MM.1S (cell line): ENCODE measurements at regions not wholly inside any gene's neighbourhood (a gene's known extent, or its start where the extent isn't known, plus 50 kb on each side); places are given as distances from the start of the nearest gene placed in this dataset.

ENCODE experiments used
- DNase-seq: peaks from one replicate; pipeline ENCODE4 v3.0.0-alpha.2; 2015
- H2AFZ ChIP-seq: fragments of 300-600 bp; sonication (generic); 2 replicates; pipeline ENCODE4 v1.6.0; 2016; ENCODE audit warnings: antibody characterized with exemption, low read length
- H3F3A ChIP-seq: fragments of 300-600 bp; sonication (generic); 2 replicates; pipeline ENCODE4 v1.6.1; 2016; ENCODE audit warnings: mild to moderate bottlenecking, antibody characterized with exemption, low read length, moderate library complexity, mixed read lengths; ENCODE audit not compliant: insufficient read depth
- H3K27ac ChIP-seq: fragments of 300-600 bp; sonication (generic); 2 replicates; pipeline ENCODE4 v1.5.1; 2016; ENCODE audit warnings: mild to moderate bottlenecking, low read length
- H3K27me3 ChIP-seq: fragments of 300-600 bp; sonication (generic); replicated peaks from 2 replicates; pipeline ENCODE4 v1.6.0; 2016; ENCODE audit warnings: low read length; ENCODE audit not compliant: insufficient read depth
- H3K36me3 ChIP-seq: fragments of 300-600 bp; sonication (generic); replicated peaks from 2 replicates; pipeline ENCODE4 v1.6.1; 2016; ENCODE audit warnings: mild to moderate bottlenecking, low read length, mixed read lengths; ENCODE audit not compliant: insufficient read depth
- H3K4me1 ChIP-seq: fragments of 300-600 bp; sonication (generic); 2 replicates; pipeline ENCODE4 v1.6.1; 2016; ENCODE audit warnings: low read length, mixed read lengths
- H3K4me2 ChIP-seq: fragments of 300-600 bp; sonication (generic); 2 replicates; pipeline ENCODE4 v1.6.0; 2016; ENCODE audit warnings: low read depth, low read length
- H3K4me3 ChIP-seq: fragments of 300-600 bp; sonication (generic); 2 replicates; pipeline ENCODE4 v1.5.1; 2016; ENCODE audit warnings: low read length, mixed read lengths
- H3K79me2 ChIP-seq: fragments of 300-600 bp; sonication (generic); 2 replicates; pipeline ENCODE4 v1.6.1; 2016; ENCODE audit warnings: mixed run types, low read length, mixed read lengths
- H3K9ac ChIP-seq: fragments of 300-600 bp; sonication (generic); 2 replicates; pipeline ENCODE4 v1.6.1; 2016; ENCODE audit warnings: low read length, mixed read lengths
- H3K9me2 ChIP-seq: fragments of 300-600 bp; sonication (generic); replicated peaks from 2 replicates; pipeline ENCODE4 v1.6.1; 2016; ENCODE audit warnings: mild to moderate bottlenecking, low read length, mixed read lengths; ENCODE audit not compliant: insufficient read depth
- H3K9me3 ChIP-seq: fragments of 300-600 bp; sonication (generic); replicated peaks from 2 replicates; pipeline ENCODE4 v1.6.1; 2016; ENCODE audit warnings: mild to moderate bottlenecking, low read length, mixed read lengths; ENCODE audit not compliant: insufficient read depth
- H4K20me1 ChIP-seq: fragments of 300-600 bp; sonication (generic); 2 replicates; pipeline ENCODE4 v1.6.1; 2016; ENCODE audit warnings: mild to moderate bottlenecking, low read length, moderate library complexity, mixed read lengths; ENCODE audit not compliant: insufficient read depth
- EZH2 ChIP-seq: fragments of 300-600 bp; sonication (generic); optimal IDR thresholded peaks from 2 replicates; pipeline ENCODE3; 2017; ENCODE audit warnings: low read depth, mild to moderate bottlenecking, antibody characterized with exemption, low read length, mixed read lengths
- EZH2phosphoT487 ChIP-seq: fragments of 300-600 bp; sonication (generic); IDR thresholded peaks from 2 replicates; pipeline ENCODE4 v1.6.1; 2018; ENCODE audit warnings: antibody characterized with exemption, low read length
- TF ChIP-seq, protein P1 (sequence below): fragments of 300-600 bp; sonication (generic); IDR thresholded peaks from 2 replicates; pipeline ENCODE4 v1.5.1; 2016; ENCODE audit warnings: antibody characterized with exemption, low read length, mixed read lengths

GRCh38 chr4:77446601-77447000 is 159.0 kb upstream of the CXCL13 start:
- H2AFZ ChIP-seq = no peak overlapping the region
- no peak overlapping the region for H3K4me2 ChIP-seq
- H3K9me3 ChIP-seq = no peaks in the 10 kb centered on the region

DNA sequence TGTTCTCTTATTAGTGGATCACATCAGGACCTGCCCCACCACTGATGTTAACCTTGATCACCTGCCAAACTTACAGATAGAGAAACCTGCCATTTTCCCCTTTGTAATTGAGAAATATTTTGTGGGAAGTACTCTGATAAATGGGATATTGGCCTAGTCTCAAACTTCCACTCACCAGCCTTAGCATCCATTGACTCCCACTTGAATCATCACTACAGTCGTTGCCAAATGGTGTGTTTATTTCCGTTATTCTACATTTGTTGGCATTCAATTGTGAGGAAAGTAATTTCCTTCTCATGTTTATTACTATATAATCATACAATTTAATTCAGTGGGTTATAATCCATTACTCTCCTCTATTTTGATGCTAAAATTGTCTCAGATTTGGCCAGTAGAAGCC is 156.4 kb upstream of the CXCL13 start:
- Histone ChIP-seq H3K4me1 (no peaks in the 10 kb centered on the region), H3K9ac (no peak overlapping the region), H3K36me3 (no peaks in the 10 kb centered on the region), H3K4me3 (no peak overlapping the region), H3K27ac (no peak overlapping the region), H3K9me3 (no peaks in the 10 kb centered on the region), H3K9me2 (no peaks in the 10 kb centered on the region), H3F3A (no peaks in the 10 kb centered on the region), H3K79me2 (no peaks in the 10 kb centered on the region), H3K27me3 (no peaks in the 10 kb centered on the region), H3K4me2 (no peak overlapping the region), H4K20me1 (no peaks in the 10 kb centered on the region), H2AFZ (no peak overlapping the region)
- no peak for TF ChIP-seq EZH2
- no peak for TF ChIP-seq EZH2phosphoT487
- TF ChIP-seq, protein P1, sequence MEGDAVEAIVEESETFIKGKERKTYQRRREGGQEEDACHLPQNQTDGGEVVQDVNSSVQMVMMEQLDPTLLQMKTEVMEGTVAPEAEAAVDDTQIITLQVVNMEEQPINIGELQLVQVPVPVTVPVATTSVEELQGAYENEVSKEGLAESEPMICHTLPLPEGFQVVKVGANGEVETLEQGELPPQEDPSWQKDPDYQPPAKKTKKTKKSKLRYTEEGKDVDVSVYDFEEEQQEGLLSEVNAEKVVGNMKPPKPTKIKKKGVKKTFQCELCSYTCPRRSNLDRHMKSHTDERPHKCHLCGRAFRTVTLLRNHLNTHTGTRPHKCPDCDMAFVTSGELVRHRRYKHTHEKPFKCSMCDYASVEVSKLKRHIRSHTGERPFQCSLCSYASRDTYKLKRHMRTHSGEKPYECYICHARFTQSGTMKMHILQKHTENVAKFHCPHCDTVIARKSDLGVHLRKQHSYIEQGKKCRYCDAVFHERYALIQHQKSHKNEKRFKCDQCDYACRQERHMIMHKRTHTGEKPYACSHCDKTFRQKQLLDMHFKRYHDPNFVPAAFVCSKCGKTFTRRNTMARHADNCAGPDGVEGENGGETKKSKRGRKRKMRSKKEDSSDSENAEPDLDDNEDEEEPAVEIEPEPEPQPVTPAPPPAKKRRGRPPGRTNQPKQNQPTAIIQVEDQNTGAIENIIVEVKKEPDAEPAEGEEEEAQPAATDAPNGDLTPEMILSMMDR = no peak
- no peak for DNase-seq

More at GRCh38 chr4:77446601-77447000, 159.0 kb upstream of the CXCL13 start:
- Histone ChIP-seq H3K9me2 (no peaks in the 10 kb centered on the region), H3K9ac (no peak overlapping the region), H3K79me2 (no peaks in the 10 kb centered on the region), H4K20me1 (no peaks in the 10 kb centered on the region), H3K36me3 (no peaks in the 10 kb centered on the region), H3K27me3 (no peaks in the 10 kb centered on the region), H3K27ac (no peak overlapping the region), H3F3A (no peaks in the 10 kb centered on the region), H3K4me3 (no peak overlapping the region), H3K4me1 (no peaks in the 10 kb centered on the region)
- TF ChIP-seq EZH2phosphoT487 (no peak), EZH2 (no peak)
- TF ChIP-seq, protein P1 = no peak
- DNase-seq = no peak

- no peaks in the 10 kb centered on the region for H3K4me1 ChIP-seq
- DNase-seq = no peak
- no peaks in the 10 kb centered on the region for H3K9me3 ChIP-seq
Measured at GRCh38 chr4:77450006-77450405, 155.6 kb upstream of the CXCL13 start.

More at GRCh38 chr4:77450006-77450405, 155.6 kb upstream of the CXCL13 start:
- no peak overlapping the region for H3K4me3 ChIP-seq
- H3F3A ChIP-seq = no peaks in the 10 kb centered on the region
- no peaks in the 10 kb centered on the region for H3K36me3 ChIP-seq
- H2AFZ ChIP-seq = no peak overlapping the region
- H3K79me2 ChIP-seq = no peaks in the 10 kb centered on the region
- no peak overlapping the region for H3K27ac ChIP-seq
- TF ChIP-seq, protein P1 = no peak
- TF ChIP-seq EZH2 (no peak), EZH2phosphoT487 (no peak)
- no peak overlapping the region for H3K9ac ChIP-seq
- H3K27me3 ChIP-seq = no peaks in the 10 kb centered on the region
- H4K20me1 ChIP-seq = no peaks in the 10 kb centered on the region
- H3K9me2 ChIP-seq = no peaks in the 10 kb centered on the region
- no peak overlapping the region for H3K4me2 ChIP-seq
